Ishikawa (cell line): ENCODE measurements at regions not wholly inside any gene's neighbourhood (a gene's known extent, or its start where the extent isn't known, plus 50 kb on each side); places are given as distances from the start of the nearest gene placed in this dataset.

ENCODE experiments used
- CEBPB ChIP-seq: IDR thresholded peaks from 2 replicates; pipeline ENCODE4 v1.6.1; 2012
- CREB1 ChIP-seq: IDR thresholded peaks from 2 replicates; pipeline ENCODE4 v1.6.1; 2012; ENCODE audit warnings: low read depth
- EGR1 ChIP-seq: IDR thresholded peaks from 2 replicates; pipeline ENCODE4 v1.6.1; 2012
- EP300 ChIP-seq: IDR thresholded peaks from 2 replicates; pipeline ENCODE4 v1.6.1; 2012; ENCODE audit warnings: borderline replicate concordance
- FOXM1 ChIP-seq: IDR thresholded peaks from 2 replicates; pipeline ENCODE4 v1.6.1; 2012; ENCODE audit warnings: low read depth, borderline replicate concordance
- MAX ChIP-seq: IDR thresholded peaks from 2 replicates; pipeline ENCODE4 v1.6.1; 2012
- NFIC ChIP-seq: IDR thresholded peaks from 2 replicates; pipeline ENCODE4 v1.6.1; 2012
- RAD21 ChIP-seq: IDR thresholded peaks from 2 replicates; pipeline ENCODE4 v1.6.1; 2012; ENCODE audit warnings: low read depth
- REST ChIP-seq: IDR thresholded peaks from 2 replicates; pipeline ENCODE4 v1.6.1; 2012; ENCODE audit warnings: low read depth, mild to moderate bottlenecking
- TAF1 ChIP-seq: IDR thresholded peaks from 2 replicates; pipeline ENCODE4 v1.6.1; 2012; ENCODE audit warnings: low read depth, mild to moderate bottlenecking
- TCF12 ChIP-seq: IDR thresholded peaks from 2 replicates; pipeline ENCODE4 v1.6.1; 2012; ENCODE audit warnings: low read depth
- TEAD4 ChIP-seq: IDR thresholded peaks from 2 replicates; pipeline ENCODE4 v1.6.1; 2012
- USF1 ChIP-seq: IDR thresholded peaks from 2 replicates; pipeline ENCODE4 v1.6.1; 2012
- YY1 ChIP-seq: IDR thresholded peaks from 2 replicates; pipeline ENCODE4 v1.6.1; 2012; ENCODE audit warnings: low read depth
- ZBTB7A ChIP-seq: IDR thresholded peaks from 2 replicates; pipeline ENCODE4 v1.6.1; 2012; ENCODE audit warnings: low read depth

GRCh38 chr17:65366102-65366844, 195.2 kb downstream of the AXIN2 start:
- TF ChIP-seq YY1 (no peak), ZBTB7A (no peak), EGR1 (no peak), NFIC (no peak), TEAD4 (no peak), REST (no peak), CREB1 (no peak), FOXM1 (no peak), RAD21 (no peak), TAF1 (no peak), TCF12 (no peak)

GRCh38 chr17:65365169-65365568, 196.3 kb downstream of the AXIN2 start:
- TF ChIP-seq YY1 = no peak
- no peak for TF ChIP-seq CEBPB
- peak; percentile 51; the same call in 1 of the 2 replicates for TF ChIP-seq EP300

GRCh38 chr17:65364438-65364837, 197.0 kb downstream of the AXIN2 start:
- no peak for TF ChIP-seq EP300
- TF ChIP-seq CREB1 = no peak

GRCh38 chr17:65362826-65363225, 198.6 kb downstream of the AXIN2 start:
- TF ChIP-seq EGR1 (no peak), NFIC (no peak), TCF12 (no peak), ZBTB7A (no peak), TAF1 (no peak), RAD21 (no peak), YY1 (no peak), USF1 (no peak), EP300 (no peak), REST (no peak), MAX (no peak), FOXM1 (no peak), CREB1 (no peak), CEBPB (no peak)

GRCh38 chr17:65360961-65361552, 200.4 kb downstream of the AXIN2 start:
- TF ChIP-seq MAX = no peak
- no peak for TF ChIP-seq TCF12
- TF ChIP-seq YY1 = no peak
- TF ChIP-seq ZBTB7A = no peak
- no peak for TF ChIP-seq NFIC
- TF ChIP-seq CREB1 = no peak
- TF ChIP-seq USF1 = no peak
- no peak for TF ChIP-seq EGR1
- no peak for TF ChIP-seq TEAD4
- TF ChIP-seq EP300 = no peak
- no peak for TF ChIP-seq RAD21
- no peak for TF ChIP-seq CEBPB
- no peak for TF ChIP-seq FOXM1
- TF ChIP-seq REST = no peak
- no peak for TF ChIP-seq TAF1
